ENCODE measurements at regions not wholly inside any gene's neighbourhood (a gene's known extent, or its start where the extent isn't known, plus 50 kb on each side); places are given as distances from the start of the nearest gene placed in this dataset.

GRCh38 chr4:3648731-3649130 is 116.5 kb upstream of the LRPAP1 start:
- TF ChIP-seq POLR2A (IDR thresholded peaks at IDR 0.05), result no peak
- TF ChIP-seq POLR2AphosphoS5 (IDR thresholded peaks at IDR 0.05), result no peak
- no peak for TF ChIP-seq CTCF (IDR thresholded peaks at IDR 0.05)
- Histone ChIP-seq H3K27ac (no peak overlapping the region), H3K4me3 (no peak overlapping the region), H3K27me3 (peaks cover 0 to 31% (median 5%) of the 10 kb centered on the region in 3 donors), H3K4me1 (no peaks in the 10 kb centered on the region), H3K9me3 (no peaks in the 10 kb centered on the region), H3K36me3 (no peaks in the 10 kb centered on the region)
- WGBS, 2 donors, result 82 to 87% methylated on average over 17 of the region's 17 CpGs
- DNase-seq, result no peak
- intact Hi-C loops (cut with DNase I), result no loop called here

GRCh38 chr4:3648195-3648594 is 116.0 kb upstream of the LRPAP1 start:
- H3K27ac ChIP-seq, result no peak overlapping the region
- no peaks in the 10 kb centered on the region for H3K36me3 ChIP-seq
- intact Hi-C loops (cut with DNase I), result no loop called here
- 58 to 79% methylated on average over 16 of the region's 16 CpGs for WGBS, 2 donors
- H3K27me3 ChIP-seq, result peaks cover 0 to 26% (median 0%) of the 10 kb centered on the region in 3 donors
- no peaks in the 10 kb centered on the region for H3K9me3 ChIP-seq
- no peak overlapping the region for H3K4me3 ChIP-seq
- H3K4me1 ChIP-seq, result no peaks in the 10 kb centered on the region
- DNase-seq, result no peak
- no peak for TF ChIP-seq EP300 (IDR thresholded peaks at IDR 0.05)

- Histone ChIP-seq H3K36me3 (no peaks in the 10 kb centered on the region), H3K4me3 (no peak overlapping the region), H3K9me3 (no peaks in the 10 kb centered on the region), H3K4me1 (no peaks in the 10 kb centered on the region), H3K27ac (no peak overlapping the region), H3K27me3 (peaks cover 0 to 25% (median 0%) of the 10 kb centered on the region in 3 donors)
- no peak for DNase-seq
- 89 to 92% methylated on average over 12 of the region's 12 CpGs for WGBS, 2 donors
- TF ChIP-seq POLR2A (IDR thresholded peaks at IDR 0.05) (no peak), POLR2AphosphoS5 (IDR thresholded peaks at IDR 0.05) (no peak), CTCF (IDR thresholded peaks at IDR 0.05) (no peak), EP300 (IDR thresholded peaks at IDR 0.05) (no peak)
- intact Hi-C loops (cut with DNase I), result no loop called here
These were observed 115.2 kb upstream of the LRPAP1 start for GRCh38 chr4:3647421-3647820.

GRCh38 chr4:3645711-3646679 is 113.8 kb upstream of the LRPAP1 start:
- Histone ChIP-seq H3K4me3 (no peak overlapping the region), H3K27me3 (peaks cover 0 to 25% (median 0%) of the 10 kb centered on the region in 3 donors), H3K36me3 (no peaks in the 10 kb centered on the region), H3K4me1 (no peaks in the 10 kb centered on the region), H3K9me3 (no peaks in the 10 kb centered on the region), H3K27ac (no peak overlapping the region)
- DNase-seq, result no peak
- TF ChIP-seq EP300 (IDR thresholded peaks at IDR 0.05) (no peak), POLR2A (IDR thresholded peaks at IDR 0.05) (no peak), CTCF (IDR thresholded peaks at IDR 0.05) (no peak), POLR2AphosphoS5 (IDR thresholded peaks at IDR 0.05) (no peak)
- 66 to 73% methylated on average over 28 of the region's 28 CpGs for WGBS, 2 donors
- intact Hi-C loops (cut with DNase I), result no loop called here

GRCh38 chr4:3644849-3645627 is 112.8 kb upstream of the LRPAP1 start:
- TF ChIP-seq POLR2A (IDR thresholded peaks at IDR 0.05) (no peak), CTCF (IDR thresholded peaks at IDR 0.05) (no peak), EP300 (IDR thresholded peaks at IDR 0.05) (no peak), POLR2AphosphoS5 (IDR thresholded peaks at IDR 0.05) (no peak)
- Histone ChIP-seq H3K36me3 (no peaks in the 10 kb centered on the region), H3K4me3 (no peak overlapping the region), H3K9me3 (no peaks in the 10 kb centered on the region), H3K27me3 (peaks cover 0 to 20% (median 0%) of the 10 kb centered on the region in 3 donors), H3K27ac (no peak overlapping the region), H3K4me1 (no peaks in the 10 kb centered on the region)
- WGBS, 2 donors, result 44 to 68% methylated on average over 33 of the region's 33 CpGs
- intact Hi-C loops (cut with DNase I), result no loop called here
- no peak for DNase-seq

Measured in sigmoid colon (tissue), 6 donors.